ENCODE measurements at regions not wholly inside any gene's neighbourhood (a gene's known extent, or its start where the extent isn't known, plus 50 kb on each side); places are given as distances from the start of the nearest gene placed in this dataset.

DNA sequence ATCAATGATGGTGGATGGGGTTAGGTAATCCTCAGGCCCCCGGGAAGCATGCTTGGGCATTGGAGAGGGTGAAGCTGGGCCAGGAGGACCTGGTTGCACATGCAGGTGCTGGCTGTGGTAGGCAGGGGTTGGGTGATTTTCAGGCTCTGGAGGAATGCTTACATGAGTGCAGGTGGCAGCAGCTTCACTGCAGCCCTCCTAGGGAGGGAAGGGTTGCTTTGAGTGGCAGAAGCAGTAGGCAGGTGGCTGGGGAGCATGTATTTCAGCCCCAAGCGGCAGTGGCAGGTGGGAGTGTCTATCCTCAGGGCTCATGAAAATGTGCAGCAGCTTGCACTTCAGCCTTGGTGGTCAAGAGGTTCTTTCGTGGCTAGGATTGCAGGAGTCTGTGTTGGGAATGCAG lies 230.0 kb upstream of the CTNNB1 start:
- no peak for DNase-seq

DNA sequence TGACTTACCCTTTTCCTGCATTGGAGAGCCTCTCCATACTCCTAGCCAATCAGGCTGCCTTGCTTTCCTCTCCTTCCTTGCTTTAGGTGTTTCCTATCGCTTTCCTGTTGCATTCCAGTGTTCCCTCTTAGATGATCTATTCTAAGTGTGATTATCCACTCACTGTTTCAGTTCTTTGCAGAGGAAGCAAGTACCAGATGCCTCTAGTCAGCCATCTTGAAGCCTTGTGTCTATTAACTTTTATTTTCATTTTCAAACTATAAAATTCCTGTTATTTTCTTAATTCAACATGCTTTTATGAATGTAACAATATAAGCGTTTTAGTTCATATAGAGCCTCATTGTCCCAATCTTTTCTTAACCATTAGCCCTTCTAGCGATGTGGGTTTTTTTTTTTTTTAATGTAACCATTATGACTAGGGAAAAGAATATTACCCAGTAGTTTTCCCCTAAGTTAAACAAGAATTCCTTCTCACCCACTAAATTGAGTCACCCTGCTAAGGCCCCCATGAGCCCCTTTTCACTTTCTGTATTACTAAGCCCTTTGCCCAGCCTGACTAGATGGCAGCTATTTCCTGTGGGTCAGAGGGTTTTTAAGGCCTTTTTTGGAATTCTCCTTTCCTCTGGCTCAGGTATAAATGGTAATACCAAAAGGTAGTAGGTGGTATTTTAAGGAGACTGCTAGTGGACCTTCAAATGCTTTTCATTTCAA lies 229.4 kb upstream of the CTNNB1 start:
- no peak for DNase-seq

GRCh38 chr3:40971191-40972168 lies 227.8 kb upstream of the CTNNB1 start:
- peak; percentile 75 for DNase-seq

DNA sequence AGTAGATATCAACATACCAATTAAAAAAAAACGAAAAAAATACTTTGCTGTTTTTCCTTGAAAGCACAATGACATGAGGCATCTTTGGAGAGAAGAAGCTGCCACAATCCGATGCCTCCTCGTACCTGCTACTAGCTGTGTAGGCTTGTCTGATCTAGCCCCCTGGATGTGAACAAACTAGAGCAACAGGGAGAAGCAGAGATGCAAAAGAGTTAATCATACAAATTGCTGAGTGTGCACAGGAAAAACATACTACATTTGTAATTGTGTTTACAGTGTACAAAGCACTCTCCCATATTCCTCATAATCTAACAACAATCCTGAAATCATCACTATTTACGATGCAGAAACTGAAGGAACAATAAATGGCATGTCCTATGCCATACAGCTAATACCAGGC lies 227.0 kb upstream of the CTNNB1 start:
- no peak for DNase-seq

- no peak for DNase-seq
These were observed 226.2 kb upstream of the CTNNB1 start for GRCh38 chr3:40973141-40973540.

DNA sequence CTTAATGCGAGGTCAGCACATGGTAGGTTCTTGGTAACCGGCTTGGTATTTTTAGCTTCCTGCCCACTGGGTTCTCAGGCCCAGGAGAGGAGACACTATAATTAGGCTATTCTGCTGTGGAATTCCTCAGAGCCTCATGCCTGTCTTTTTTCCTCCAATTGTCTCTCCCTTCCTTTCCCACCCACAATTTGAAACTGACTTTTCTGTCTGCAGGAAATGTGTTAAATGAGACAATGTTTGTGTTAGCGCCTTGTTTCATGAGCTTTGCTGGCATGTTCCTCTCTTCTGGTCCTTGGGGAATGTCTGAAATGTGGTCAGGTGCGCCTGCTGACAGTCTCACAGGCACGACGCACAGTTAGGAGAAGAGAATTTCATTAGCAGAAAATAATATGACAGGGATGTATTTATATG lies 223.6 kb upstream of the CTNNB1 start:
- no peak for DNase-seq

- no peak for DNase-seq
These were observed 223.1 kb upstream of the CTNNB1 start for GRCh38 chr3:40976241-40976640.

DNA sequence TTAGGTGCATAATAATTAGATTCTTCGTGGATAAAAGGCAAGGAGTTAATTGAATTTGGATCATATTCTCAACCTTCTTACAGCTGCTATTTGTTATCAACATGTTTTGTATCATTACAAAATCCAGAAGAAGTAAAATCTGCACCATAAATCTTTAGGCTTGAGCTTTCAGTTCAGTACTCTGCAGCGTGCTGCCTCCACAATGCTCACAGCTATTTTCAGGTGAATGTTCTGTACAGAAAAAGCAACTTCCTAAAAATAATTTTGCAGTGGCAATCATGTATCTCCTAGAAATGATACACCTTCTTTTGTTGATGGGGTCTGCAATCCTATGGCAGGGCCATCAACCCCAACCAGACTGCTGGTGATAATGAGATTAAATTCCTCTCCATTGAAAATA lies 220.9 kb upstream of the CTNNB1 start:
- no peak for DNase-seq

DNA sequence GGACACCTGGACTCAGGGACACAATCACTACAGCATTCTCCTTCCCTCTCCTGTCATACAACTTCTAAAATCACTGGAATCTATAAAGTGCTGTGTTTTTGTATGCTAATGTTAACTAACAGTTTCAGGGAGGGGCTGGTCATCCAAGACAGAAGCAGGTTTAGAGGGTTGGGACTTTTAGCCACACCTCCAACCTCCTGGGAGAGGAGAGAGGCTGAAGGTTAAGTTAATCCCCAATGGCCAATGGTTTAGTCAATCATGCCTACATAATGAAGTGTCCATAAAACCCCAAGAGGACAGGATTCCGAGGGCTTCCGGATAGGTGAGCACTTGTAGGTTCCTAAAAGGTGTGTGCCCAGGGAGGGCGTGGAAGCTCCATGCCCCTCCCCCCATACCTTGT lies 219.3 kb upstream of the CTNNB1 start:
- no peak for DNase-seq

GRCh38 chr3:40980467-40980866 lies 218.8 kb upstream of the CTNNB1 start:
- no peak for DNase-seq

GRCh38 chr3:40985195-40985594 lies 214.1 kb upstream of the CTNNB1 start:
- DNase-seq = peak; percentile 35

DNA sequence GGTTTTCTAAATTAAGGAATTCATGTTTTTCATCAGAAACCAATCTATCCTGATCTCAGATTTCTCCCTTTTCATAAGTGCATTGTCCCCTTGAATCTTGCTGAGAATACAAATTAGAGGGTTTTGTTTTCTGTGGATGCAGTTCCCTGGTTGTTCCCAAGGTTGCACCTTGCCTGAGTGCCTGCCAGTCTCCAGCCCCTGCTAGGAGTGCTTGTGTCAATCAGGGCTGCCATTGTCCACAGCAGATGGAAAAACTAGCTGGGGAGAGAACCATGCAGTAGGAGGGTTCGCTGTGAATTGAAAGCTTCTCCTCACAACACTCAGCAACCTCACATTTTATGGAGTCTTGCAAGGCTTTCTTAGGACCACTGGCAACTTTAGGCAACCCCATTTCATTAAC lies 210.8 kb upstream of the CTNNB1 start:
- DNase-seq = no peak

GRCh38 chr3:40989141-40990061 lies 209.9 kb upstream of the CTNNB1 start:
- DNase-seq = no peak

DNA sequence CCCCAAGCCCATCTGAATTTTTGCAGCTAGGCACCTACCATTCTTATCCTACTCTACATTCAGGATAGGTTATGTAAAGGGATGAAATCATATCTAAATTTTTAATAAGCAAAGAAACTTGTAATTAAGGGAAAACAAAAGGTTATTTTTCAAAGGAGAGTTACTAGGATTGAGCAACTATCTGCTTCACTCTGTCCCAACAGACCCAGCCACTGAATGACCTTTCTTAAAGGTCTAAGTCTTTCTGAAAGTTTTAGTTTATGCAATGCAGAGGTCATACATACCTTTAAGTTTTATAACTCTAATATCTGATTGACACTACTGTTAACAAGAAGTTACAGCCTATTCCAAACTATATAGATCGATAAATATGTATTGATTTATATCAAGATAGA lies 209.2 kb upstream of the CTNNB1 start:
- DNase-seq = no peak

GRCh38 chr3:40992023-40992422 lies 207.3 kb upstream of the CTNNB1 start:
- DNase-seq = no peak

DNA sequence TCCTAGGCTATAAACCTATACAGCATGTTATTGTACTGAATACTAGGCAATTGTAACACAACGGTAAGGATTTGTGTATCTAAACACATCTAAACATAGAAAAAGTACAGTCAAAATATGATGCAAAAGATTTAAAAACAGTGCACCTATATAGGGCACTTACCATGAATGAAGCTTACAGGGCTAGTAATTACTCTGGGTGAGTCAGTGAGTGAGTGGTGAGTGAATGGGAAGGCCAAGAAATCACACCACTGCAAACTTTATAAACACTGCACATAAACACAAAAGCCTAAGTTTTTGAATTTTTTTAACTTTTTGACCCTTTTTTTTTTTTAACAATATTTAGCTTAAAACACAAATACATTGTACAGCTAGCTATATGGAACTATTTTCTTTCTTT lies 204.7 kb upstream of the CTNNB1 start:
- no peak for DNase-seq

DNA sequence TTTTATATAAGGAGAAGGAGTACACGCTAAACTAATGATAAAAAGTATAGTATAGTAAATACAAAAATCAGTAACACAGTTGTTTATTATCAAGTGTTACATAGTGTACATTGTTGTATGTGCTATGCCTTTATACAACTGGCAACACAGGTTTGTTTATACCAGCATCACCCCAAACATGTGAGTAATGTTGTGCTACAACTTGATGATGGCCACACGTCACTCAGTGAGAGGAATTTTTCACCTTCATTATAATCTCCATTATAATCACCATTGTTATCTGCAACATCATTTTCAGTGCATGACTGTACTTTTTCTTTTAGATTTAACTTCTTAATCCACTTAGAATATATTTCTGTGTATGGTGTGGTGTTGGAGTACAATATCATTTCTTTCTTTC lies 204.0 kb upstream of the CTNNB1 start:
- no peak for DNase-seq

DNA sequence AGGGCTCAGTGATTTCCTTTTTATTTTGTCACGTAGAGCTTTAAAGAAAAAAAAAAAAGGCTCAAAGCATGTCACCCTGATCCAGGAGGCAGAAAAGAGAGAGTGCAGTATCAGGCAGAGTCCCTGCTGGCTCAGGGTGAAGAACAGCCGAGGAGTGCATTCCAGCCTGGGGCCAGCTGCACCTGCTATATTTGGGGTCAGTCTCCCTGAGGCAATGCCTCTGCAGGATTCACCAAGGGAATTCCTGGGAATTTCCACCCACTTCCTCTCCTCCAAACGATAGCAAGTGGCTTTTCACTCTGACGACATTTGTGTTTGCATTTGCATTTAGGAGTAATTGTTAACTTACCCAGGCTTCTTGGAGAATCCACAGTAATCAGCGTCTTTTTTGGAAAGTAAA lies 202.9 kb upstream of the CTNNB1 start:
- no peak for DNase-seq

DNA sequence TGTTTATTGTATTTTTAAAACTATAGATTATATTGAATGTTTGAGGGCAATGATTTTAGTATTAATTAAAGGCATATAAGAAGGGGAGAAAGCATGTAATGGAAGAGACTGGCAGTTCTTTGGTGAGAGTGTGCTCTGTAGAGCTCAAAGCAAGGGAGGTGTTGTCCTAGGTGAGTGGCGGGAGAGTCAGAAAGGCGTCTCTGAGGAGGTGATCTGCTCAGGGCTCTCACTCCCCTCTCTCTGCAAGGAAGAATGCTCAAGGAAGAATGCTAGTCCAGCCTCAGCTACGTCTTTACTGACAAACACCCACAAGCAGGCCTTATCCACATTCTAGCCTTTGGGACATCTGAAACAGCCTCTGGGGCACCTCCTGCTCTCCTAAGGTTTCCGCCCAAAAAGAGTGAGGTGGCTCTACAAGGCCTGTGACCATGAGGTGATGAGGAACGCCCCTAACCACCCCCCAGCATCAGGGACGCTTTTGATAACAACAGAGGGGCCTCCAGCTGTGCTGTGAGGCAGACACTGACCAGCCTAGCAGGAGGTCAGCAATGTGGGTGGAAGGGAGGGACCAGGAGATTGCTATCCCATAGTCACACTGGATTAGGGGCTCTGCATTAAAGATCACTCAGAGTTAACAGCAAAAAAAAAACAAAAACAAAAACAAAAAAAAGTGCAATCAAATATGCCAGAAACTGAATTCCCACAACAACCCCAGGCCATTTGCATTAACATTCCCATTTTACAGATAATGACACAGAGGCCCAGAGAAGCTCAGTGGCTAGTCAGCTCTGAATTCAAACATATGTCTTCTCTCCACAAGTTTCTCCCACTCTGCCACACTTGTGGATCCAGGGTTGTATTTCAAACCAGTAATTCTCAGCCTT lies 202.2 kb upstream of the CTNNB1 start:
- DNase-seq = no peak

DNA sequence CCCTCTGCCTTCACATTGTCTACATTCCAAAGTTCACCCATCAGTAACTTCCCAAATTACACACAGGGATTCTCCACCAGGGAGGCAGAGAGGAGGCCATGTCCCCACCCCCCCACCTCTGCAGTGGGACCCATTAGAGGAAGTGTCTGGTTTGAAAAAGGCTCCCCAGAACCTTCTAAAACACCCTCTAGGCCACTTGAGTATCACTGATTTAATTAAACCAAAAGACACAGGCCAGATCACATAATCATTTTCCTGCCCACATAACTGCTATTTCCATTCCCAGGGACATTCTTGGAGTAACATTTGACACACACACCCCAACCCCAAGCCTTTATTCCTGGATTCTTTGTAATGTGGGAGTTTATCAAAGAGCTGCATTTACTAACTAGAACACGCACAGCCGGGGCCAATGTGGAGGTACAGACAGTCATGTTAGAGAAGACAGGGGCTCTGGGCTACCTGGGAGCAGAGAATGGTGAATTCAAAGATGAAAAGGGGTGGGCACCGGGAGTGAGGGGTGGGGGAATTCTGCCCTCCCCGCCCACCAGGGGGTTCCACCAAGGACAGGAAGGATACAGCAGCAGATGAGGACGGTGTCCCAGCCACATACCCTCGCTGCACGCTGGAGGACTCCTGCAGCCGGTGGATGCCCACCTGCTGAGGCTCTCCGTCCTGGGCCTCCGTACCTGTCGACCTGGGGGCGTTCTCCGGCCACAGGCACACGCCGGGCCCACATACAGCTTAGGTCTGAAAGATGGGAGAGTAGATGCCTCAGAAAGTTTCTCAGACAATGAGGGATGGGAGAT lies 201.4 kb upstream of the CTNNB1 start:
- DNase-seq = no peak

DNA sequence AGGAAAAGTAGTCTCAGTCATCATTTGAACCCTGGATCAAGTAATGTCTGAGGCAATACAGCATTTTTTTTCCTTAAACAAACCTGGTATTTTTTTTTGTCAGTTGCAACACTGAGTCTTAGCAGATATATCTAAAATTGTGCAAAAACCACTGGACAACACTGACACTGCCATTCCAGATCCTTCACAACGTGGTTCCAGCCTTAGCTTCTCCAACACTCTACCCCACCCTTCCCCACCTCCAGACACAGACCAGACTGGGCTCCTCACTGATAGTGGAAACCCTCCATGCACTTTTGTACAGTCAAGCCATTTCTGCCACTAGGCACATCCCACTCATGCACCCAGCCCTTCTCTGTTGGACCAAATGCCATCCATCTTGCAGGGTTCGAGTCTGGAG lies 199.6 kb upstream of the CTNNB1 start:
- DNase-seq = no peak

All from hematopoietic multipotent progenitor cell treated with erythropoietin and hydrocortisone succinate and interleukin-3 and kit ligand, for 4 days (in vitro differentiated cells).